ENCODE measurements at regions not wholly inside any gene's neighbourhood (a gene's known extent, or its start where the extent isn't known, plus 50 kb on each side); places are given as distances from the start of the nearest gene placed in this dataset.

DNA sequence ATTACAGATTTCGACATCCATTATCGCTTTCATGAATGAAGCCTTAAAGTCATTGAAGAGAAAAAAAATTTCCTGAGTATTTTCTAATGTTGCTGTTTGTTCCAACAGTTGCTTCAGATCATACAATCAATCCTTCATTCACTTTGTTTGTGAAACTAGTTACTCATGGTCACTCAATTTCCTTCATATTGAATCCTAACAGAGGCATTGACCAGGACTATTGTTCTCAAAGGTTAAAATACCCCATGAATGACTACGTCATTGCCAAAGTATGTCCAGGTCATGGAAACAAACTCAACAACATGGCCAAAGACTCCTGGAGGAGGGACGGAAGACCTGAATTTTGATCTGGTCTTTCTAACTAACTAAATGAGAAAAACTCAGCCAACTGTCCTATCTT lies 54.0 kb upstream of the ABCB5 start:
- H3K27ac ChIP-seq (ENCODE audit: low read depth in 1 of 2, low read length in 2 of 2): no peak overlapping the region
- Mint-ChIP-seq H3K27me3 (ENCODE audit: low read depth in 3 of 3) (no peaks in the 10 kb centered on the region), H3K36me3 (no peaks in the 10 kb centered on the region), H3K27ac (no peak overlapping the region), H3K4me3 (no peak overlapping the region), H3K9me3 (peaks cover 0 to 6% (median 2%) of the 10 kb centered on the region in 7 donors), H3K4me1 (no peaks in the 10 kb centered on the region)
- WGBS (ENCODE audit: insufficient coverage): 100% methylated on average over 1 of the region's 4 CpGs
- intact Hi-C loops (cut with micrococcal nuclease): no loop called here
- DNase-seq: no peak
- no peaks in the 10 kb centered on the region for H3K4me1 ChIP-seq (ENCODE audit: control insufficient read depth in 1 of 2, insufficient read depth in 2 of 2, low read length in 2 of 2)
- H3K36me3 ChIP-seq (replicated peaks in 1 of 2; ENCODE audit: control insufficient read depth in 1 of 2, insufficient read depth in 2 of 2, low read length in 2 of 2): no peaks in the 10 kb centered on the region
- H4K20me1 ChIP-seq (ENCODE audit: insufficient read depth, low read length): no peaks in the 10 kb centered on the region
- TF ChIP-seq, protein P1, sequence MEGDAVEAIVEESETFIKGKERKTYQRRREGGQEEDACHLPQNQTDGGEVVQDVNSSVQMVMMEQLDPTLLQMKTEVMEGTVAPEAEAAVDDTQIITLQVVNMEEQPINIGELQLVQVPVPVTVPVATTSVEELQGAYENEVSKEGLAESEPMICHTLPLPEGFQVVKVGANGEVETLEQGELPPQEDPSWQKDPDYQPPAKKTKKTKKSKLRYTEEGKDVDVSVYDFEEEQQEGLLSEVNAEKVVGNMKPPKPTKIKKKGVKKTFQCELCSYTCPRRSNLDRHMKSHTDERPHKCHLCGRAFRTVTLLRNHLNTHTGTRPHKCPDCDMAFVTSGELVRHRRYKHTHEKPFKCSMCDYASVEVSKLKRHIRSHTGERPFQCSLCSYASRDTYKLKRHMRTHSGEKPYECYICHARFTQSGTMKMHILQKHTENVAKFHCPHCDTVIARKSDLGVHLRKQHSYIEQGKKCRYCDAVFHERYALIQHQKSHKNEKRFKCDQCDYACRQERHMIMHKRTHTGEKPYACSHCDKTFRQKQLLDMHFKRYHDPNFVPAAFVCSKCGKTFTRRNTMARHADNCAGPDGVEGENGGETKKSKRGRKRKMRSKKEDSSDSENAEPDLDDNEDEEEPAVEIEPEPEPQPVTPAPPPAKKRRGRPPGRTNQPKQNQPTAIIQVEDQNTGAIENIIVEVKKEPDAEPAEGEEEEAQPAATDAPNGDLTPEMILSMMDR (IDR thresholded peaks at IDR 0.05): no peak
- H3K27me3 ChIP-seq (ENCODE audit: control insufficient read depth in 2 of 2, insufficient read depth in 2 of 2, low read length in 2 of 2): no peaks in the 10 kb centered on the region
- peaks cover 0 to 11% of the 10 kb centered on the region in 2 donors for H3K9me3 ChIP-seq (replicated peaks in 1 of 2; ENCODE audit: control insufficient read depth in 1 of 2, insufficient read depth in 1 of 2, low read length in 2 of 2)
- H3K4me3 ChIP-seq (replicated peaks in 1 of 3; ENCODE audit: low read depth in 2 of 3, low read length in 3 of 3): no peak overlapping the region
- H3K9ac ChIP-seq (ENCODE audit: insufficient read depth, low read length, poor library complexity, severe bottlenecking): no peak overlapping the region
- no peaks in the 10 kb centered on the region for H3K79me2 ChIP-seq (ENCODE audit: insufficient read depth, low read length)
- H2AFZ ChIP-seq (ENCODE audit: insufficient read depth, low read depth, low read length, poor library complexity, severe bottlenecking): no peak overlapping the region
- H3K4me2 ChIP-seq (replicated peaks; ENCODE audit: extremely low read depth, low read length, poor library complexity, severe bottlenecking): no peak overlapping the region

DNA sequence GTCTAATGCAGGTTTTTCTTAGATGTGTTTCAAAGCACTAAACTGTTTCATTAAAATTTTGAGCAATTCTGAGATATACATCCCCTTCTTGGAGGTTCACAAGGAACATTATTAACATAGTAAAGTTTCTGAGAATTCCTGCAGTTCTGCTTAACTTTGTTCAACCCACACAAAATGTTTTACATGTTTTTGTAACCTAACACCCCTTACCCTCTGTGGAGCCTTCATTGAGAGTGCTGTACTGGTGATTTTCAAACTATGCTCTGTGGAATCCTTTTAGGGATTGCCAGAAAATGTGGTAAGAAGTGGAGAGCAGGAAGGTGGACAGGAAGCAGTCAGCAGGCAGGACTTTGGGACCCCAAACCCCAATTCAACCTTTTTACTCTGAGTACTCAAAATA lies 53.6 kb upstream of the ABCB5 start:
- Histone ChIP-seq H3K4me3 (replicated peaks in 1 of 3; ENCODE audit: low read depth in 2 of 3, low read length in 3 of 3) (no peak overlapping the region), H3K27ac (ENCODE audit: low read depth in 1 of 2, low read length in 2 of 2) (no peak overlapping the region), H3K9ac (ENCODE audit: insufficient read depth, low read length, poor library complexity, severe bottlenecking) (no peak overlapping the region), H3K79me2 (ENCODE audit: insufficient read depth, low read length) (no peaks in the 10 kb centered on the region), H4K20me1 (ENCODE audit: insufficient read depth, low read length) (no peaks in the 10 kb centered on the region), H3K4me1 (ENCODE audit: control insufficient read depth in 1 of 2, insufficient read depth in 2 of 2, low read length in 2 of 2) (no peaks in the 10 kb centered on the region), H3K9me3 (replicated peaks in 1 of 2; ENCODE audit: control insufficient read depth in 1 of 2, insufficient read depth in 1 of 2, low read length in 2 of 2) (peaks cover 0 to 11% of the 10 kb centered on the region in 2 donors), H2AFZ (ENCODE audit: insufficient read depth, low read depth, low read length, poor library complexity, severe bottlenecking) (no peak overlapping the region), H3K27me3 (ENCODE audit: control insufficient read depth in 2 of 2, insufficient read depth in 2 of 2, low read length in 2 of 2) (no peaks in the 10 kb centered on the region), H3K4me2 (replicated peaks; ENCODE audit: extremely low read depth, low read length, poor library complexity, severe bottlenecking) (no peak overlapping the region), H3K36me3 (replicated peaks in 1 of 2; ENCODE audit: control insufficient read depth in 1 of 2, insufficient read depth in 2 of 2, low read length in 2 of 2) (no peaks in the 10 kb centered on the region)
- intact Hi-C loops (cut with micrococcal nuclease): no loop called here
- no peak overlapping the region for H3K4me3 Mint-ChIP-seq
- no peaks in the 10 kb centered on the region for H3K4me1 Mint-ChIP-seq
- no peaks in the 10 kb centered on the region for H3K36me3 Mint-ChIP-seq
- H3K27me3 Mint-ChIP-seq (ENCODE audit: low read depth in 3 of 3): no peaks in the 10 kb centered on the region
- no peak for DNase-seq
- TF ChIP-seq, protein P1 (IDR thresholded peaks at IDR 0.05): no peak
- H3K9me3 Mint-ChIP-seq: peaks cover 0 to 6% (median 2%) of the 10 kb centered on the region in 7 donors
- H3K27ac Mint-ChIP-seq: no peak overlapping the region

All from CD14-positive monocyte (primary cell).